ENCODE measurements at regions not wholly inside any gene's neighbourhood (a gene's known extent, or its start where the extent isn't known, plus 50 kb on each side); places are given as distances from the start of the nearest gene placed in this dataset.

GRCh38 chr4:159950707-159951106 lies 847.8 kb downstream of the RAPGEF2 start:
- no peak for TF ChIP-seq CTCF (IDR thresholded peaks at IDR 0.05)
- no peak for TF ChIP-seq POLR2A (IDR thresholded peaks at IDR 0.05)
- no peak for TF ChIP-seq EP300 (IDR thresholded peaks at IDR 0.05; ENCODE audit: low read depth)
- TF ChIP-seq POLR2AphosphoS5 (IDR thresholded peaks at IDR 0.05) = no peak
